ENCODE measurements at regions not wholly inside any gene's neighbourhood (a gene's known extent, or its start where the extent isn't known, plus 50 kb on each side); places are given as distances from the start of the nearest gene placed in this dataset.
"Not testable (repeated sequence)": the region's sequence is repeated elsewhere in the genome, so short reads cannot be mapped to it uniquely, and the experiment has no call there.

- CTCF ChIA-PET = not testable (repeated sequence)
Measured at GRCh38 chrX:63519368-63519767, 168.2 kb upstream of the SPIN4 start.

DNA sequence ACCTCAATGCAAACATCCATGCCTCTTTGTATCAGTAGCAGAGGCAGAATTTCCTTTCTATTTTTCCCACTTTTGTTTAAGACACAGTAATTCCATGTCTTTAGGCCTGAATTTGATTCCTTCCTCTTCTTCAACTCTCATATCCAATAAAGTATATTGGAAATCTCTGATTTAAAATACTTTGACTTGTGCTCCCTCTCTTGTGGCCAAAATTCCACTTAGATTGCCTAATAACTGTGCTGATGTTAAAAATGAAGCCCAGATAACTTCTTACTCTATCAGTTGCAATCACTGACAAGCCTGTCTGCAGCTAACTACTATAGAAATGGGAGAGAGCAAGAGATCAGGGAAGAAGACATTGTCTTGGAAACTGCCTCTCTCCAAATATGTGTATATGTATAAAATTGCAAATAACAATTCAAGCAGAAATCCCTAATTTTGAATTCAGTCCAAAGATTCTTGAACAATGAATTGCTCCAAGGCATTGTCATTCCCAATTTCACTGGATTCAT is 163.5 kb upstream of the SPIN4 start:
- ChIA-PET CTCF (no interaction called here), POLR2A (no interaction called here)
- H3K4me3 ChIP-seq (ENCODE audit: low read length) = no peak overlapping the region
- no peaks in the 10 kb centered on the region for H3K36me3 ChIP-seq (ENCODE audit: control insufficient read depth in 2 of 3, insufficient read depth in 3 of 3, low read length in 3 of 3)
- intact Hi-C loops (cut with micrococcal nuclease) = no loop called here
- H3K9me3 Mint-ChIP-seq = peaks cover 0 to 3% (median 0%) of the 10 kb centered on the region in 11 donors
- ATAC-seq (no peak), DNase-seq (no peak)
- H3K27ac Mint-ChIP-seq = no peak overlapping the region
- no peak overlapping the region for H3K27ac ChIP-seq (ENCODE audit: low read depth, low read length)
- H3K4me1 Mint-ChIP-seq = peaks cover 0 to 27% (median 5%) of the 10 kb centered on the region in 7 donors
- peaks cover 0 to 5% (median 0%) of the 10 kb centered on the region in 5 donors for H3K36me3 Mint-ChIP-seq
- no peaks in the 10 kb centered on the region for H3K27me3 ChIP-seq (ENCODE audit: control insufficient read depth in 2 of 2, insufficient read depth in 2 of 2, low read length in 2 of 2)
- no peak overlapping the region for H3K4me3 Mint-ChIP-seq
- H3K27me3 Mint-ChIP-seq = no peaks in the 10 kb centered on the region
- no peaks in the 10 kb centered on the region for H3K9me3 ChIP-seq (ENCODE audit: control insufficient read depth in 2 of 3, low read length in 3 of 3)
- no peaks in the 10 kb centered on the region for H3K4me1 ChIP-seq (ENCODE audit: control insufficient read depth in 2 of 2, insufficient read depth in 2 of 2, low read length in 2 of 2)

More at GRCh38 chrX:63519368-63519767, 168.2 kb upstream of the SPIN4 start:
- H3K36me3 Mint-ChIP-seq = peaks cover 0 to 10% (median 4%) of the 10 kb centered on the region in 5 donors
- H3K4me1 ChIP-seq (ENCODE audit: control insufficient read depth in 2 of 2, insufficient read depth in 2 of 2, low read length in 2 of 2); H3K4me3 ChIP-seq (ENCODE audit: low read length); H3K27me3 ChIP-seq (ENCODE audit: control insufficient read depth in 2 of 2, insufficient read depth in 2 of 2, low read length in 2 of 2); H3K9me3 Mint-ChIP-seq; H3K27ac Mint-ChIP-seq; intact Hi-C loops (cut with micrococcal nuclease); H3K4me3 Mint-ChIP-seq; H3K36me3 ChIP-seq (ENCODE audit: control insufficient read depth in 2 of 3, insufficient read depth in 3 of 3, low read length in 3 of 3); H3K27me3 Mint-ChIP-seq; ATAC-seq; H3K9me3 ChIP-seq (ENCODE audit: control insufficient read depth in 2 of 3, low read length in 3 of 3); H3K27ac ChIP-seq (ENCODE audit: low read depth, low read length); POLR2A ChIA-PET: not testable (repeated sequence)
- peak in 1 of 9 donors; percentile 0 for DNase-seq
- peaks cover 0 to 12% (median 5%) of the 10 kb centered on the region in 7 donors for H3K4me1 Mint-ChIP-seq

DNA sequence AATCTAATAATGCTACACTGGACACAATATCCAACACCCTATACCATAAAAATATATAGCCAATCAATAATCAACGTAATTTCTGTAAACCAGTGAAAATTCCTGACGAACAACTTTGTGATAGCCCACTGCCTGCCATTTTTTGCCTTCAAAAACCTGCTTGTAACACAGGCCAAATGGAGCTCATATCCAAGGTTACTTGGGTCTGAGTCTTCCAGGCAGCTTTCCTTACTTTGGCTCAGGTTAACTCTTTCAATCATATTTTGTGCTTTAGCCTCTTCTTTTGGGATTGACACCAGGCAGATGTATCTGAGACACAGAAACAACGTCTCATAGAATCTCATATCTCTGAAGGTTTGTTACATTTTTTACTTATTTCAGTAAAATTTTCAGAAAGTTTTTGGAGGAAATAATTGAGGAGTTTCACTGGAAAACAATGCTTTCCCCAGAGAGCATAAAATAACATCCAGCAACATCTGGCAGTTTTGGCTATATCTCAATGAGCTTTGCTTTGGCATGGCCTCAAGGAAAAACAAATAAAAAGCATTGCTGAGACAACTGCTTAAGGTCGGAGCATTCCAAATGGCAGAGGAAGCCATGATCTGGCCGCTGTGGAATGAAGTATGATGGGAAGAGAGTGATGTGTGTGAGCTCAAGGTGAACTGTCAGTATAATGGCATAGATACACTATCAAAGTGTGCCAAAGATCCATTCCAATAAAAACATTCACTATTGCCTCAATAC is 162.9 kb upstream of the SPIN4 start:
- Histone ChIP-seq H3K36me3 (ENCODE audit: control insufficient read depth in 2 of 3, insufficient read depth in 3 of 3, low read length in 3 of 3) (no peaks in the 10 kb centered on the region), H3K9me3 (ENCODE audit: control insufficient read depth in 2 of 3, low read length in 3 of 3) (no peaks in the 10 kb centered on the region), H3K4me3 (ENCODE audit: low read length) (no peak overlapping the region), H3K4me1 (ENCODE audit: control insufficient read depth in 2 of 2, insufficient read depth in 2 of 2, low read length in 2 of 2) (no peaks in the 10 kb centered on the region), H3K27ac (ENCODE audit: low read depth, low read length) (no peak overlapping the region), H3K27me3 (ENCODE audit: control insufficient read depth in 2 of 2, insufficient read depth in 2 of 2, low read length in 2 of 2) (no peaks in the 10 kb centered on the region)
- Mint-ChIP-seq H3K27ac (no peak overlapping the region), H3K27me3 (no peaks in the 10 kb centered on the region), H3K36me3 (peaks cover 0 to 5% (median 0%) of the 10 kb centered on the region in 5 donors), H3K4me3 (no peak overlapping the region), H3K9me3 (peaks cover 0 to 3% (median 0%) of the 10 kb centered on the region in 11 donors), H3K4me1 (peaks cover 0 to 32% (median 8%) of the 10 kb centered on the region in 7 donors)
- intact Hi-C loops (cut with micrococcal nuclease) = no loop called here
- POLR2A ChIA-PET = no interaction called here
- DNase-seq = no peak
- CTCF ChIA-PET = no interaction called here
- ATAC-seq = no peak

GRCh38 chrX:63511361-63511760 is 160.2 kb upstream of the SPIN4 start:
- no peaks in the 10 kb centered on the region for H3K9me3 ChIP-seq (ENCODE audit: control insufficient read depth in 2 of 3, low read length in 3 of 3)
- no peak overlapping the region for H3K27ac Mint-ChIP-seq
- DNase-seq = no peak
- H3K27ac ChIP-seq (ENCODE audit: low read depth, low read length) = no peak overlapping the region
- no peak overlapping the region for H3K4me3 ChIP-seq (ENCODE audit: low read length)
- H3K36me3 Mint-ChIP-seq = peaks cover 0 to 5% (median 0%) of the 10 kb centered on the region in 5 donors
- H3K9me3 Mint-ChIP-seq = no peaks in the 10 kb centered on the region
- H3K27me3 ChIP-seq (ENCODE audit: control insufficient read depth in 2 of 2, insufficient read depth in 2 of 2, low read length in 2 of 2) = no peaks in the 10 kb centered on the region
- intact Hi-C loops (cut with micrococcal nuclease) = no loop called here
- H3K36me3 ChIP-seq (ENCODE audit: control insufficient read depth in 2 of 3, insufficient read depth in 3 of 3, low read length in 3 of 3) = no peaks in the 10 kb centered on the region
- ATAC-seq = no peak
- no peaks in the 10 kb centered on the region for H3K4me1 ChIP-seq (ENCODE audit: control insufficient read depth in 2 of 2, insufficient read depth in 2 of 2, low read length in 2 of 2)
- H3K4me1 Mint-ChIP-seq = peaks cover 0 to 36% (median 13%) of the 10 kb centered on the region in 7 donors
- POLR2A ChIA-PET = no interaction called here
- H3K27me3 Mint-ChIP-seq = no peaks in the 10 kb centered on the region
- H3K4me3 Mint-ChIP-seq = no peak overlapping the region
- CTCF ChIA-PET = no interaction called here

DNA sequence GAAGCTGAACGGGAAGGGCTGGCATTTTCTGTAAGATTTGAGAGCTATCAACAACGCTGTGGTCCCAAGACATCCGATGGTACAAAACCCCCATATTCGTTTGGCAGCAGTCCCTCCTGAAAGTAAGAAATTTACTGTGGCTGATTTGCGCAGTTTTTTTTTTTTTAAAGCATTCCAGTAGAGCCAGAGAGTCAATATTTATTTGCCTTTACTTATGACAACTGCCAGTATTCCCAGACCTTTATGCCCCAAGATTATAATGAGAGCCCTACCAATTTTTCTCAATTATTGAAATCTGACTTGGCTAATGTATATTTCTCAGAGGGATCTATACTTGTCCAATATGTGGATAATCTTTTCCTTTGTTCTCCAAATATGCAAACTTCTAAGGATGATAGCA is 157.5 kb upstream of the SPIN4 start:
- ATAC-seq = no peak
- POLR2A ChIA-PET = no interaction called here
- H3K27me3 ChIP-seq (ENCODE audit: control insufficient read depth in 2 of 2, insufficient read depth in 2 of 2, low read length in 2 of 2) = no peaks in the 10 kb centered on the region
- no peaks in the 10 kb centered on the region for H3K36me3 ChIP-seq (ENCODE audit: control insufficient read depth in 2 of 3, insufficient read depth in 3 of 3, low read length in 3 of 3)
- no peaks in the 10 kb centered on the region for H3K4me1 ChIP-seq (ENCODE audit: control insufficient read depth in 2 of 2, insufficient read depth in 2 of 2, low read length in 2 of 2)
- intact Hi-C loops (cut with micrococcal nuclease) = no loop called here
- no peaks in the 10 kb centered on the region for H3K27me3 Mint-ChIP-seq
- DNase-seq = no peak
- H3K4me3 ChIP-seq (ENCODE audit: low read length) = no peak overlapping the region
- H3K4me3 Mint-ChIP-seq = no peak overlapping the region
- H3K27ac Mint-ChIP-seq = no peak overlapping the region
- H3K4me1 Mint-ChIP-seq = peaks cover 3 to 37% (median 13%) of the 10 kb centered on the region in 7 donors
- no peaks in the 10 kb centered on the region for H3K9me3 ChIP-seq (ENCODE audit: control insufficient read depth in 2 of 3, low read length in 3 of 3)
- peaks cover 0 to 2% (median 0%) of the 10 kb centered on the region in 5 donors for H3K36me3 Mint-ChIP-seq
- no peaks in the 10 kb centered on the region for H3K9me3 Mint-ChIP-seq
- H3K27ac ChIP-seq (ENCODE audit: low read depth, low read length) = no peak overlapping the region
- CTCF ChIA-PET = no interaction called here

DNA sequence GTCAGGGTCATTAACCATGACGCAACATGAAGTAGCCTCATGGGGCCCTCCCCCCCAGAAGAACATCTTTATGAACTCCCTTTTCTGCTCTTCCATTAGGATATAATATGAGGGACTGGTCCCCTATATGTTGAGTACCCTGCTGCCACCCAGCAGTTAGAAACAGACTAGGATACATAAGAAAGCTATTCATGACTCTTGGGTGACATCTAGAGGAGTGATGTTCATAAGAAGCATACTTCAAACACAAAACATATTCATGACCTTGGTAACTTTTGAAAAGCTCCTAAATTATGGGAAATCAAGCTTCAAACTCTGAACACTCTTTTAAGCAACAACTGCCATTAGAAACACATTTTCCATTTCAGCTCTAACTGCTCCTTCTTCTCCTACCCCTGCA is 155.2 kb upstream of the SPIN4 start:
- peak in 2 of 9 donors; percentile 4 to 12 for DNase-seq
- Mint-ChIP-seq H3K36me3 (peaks cover 0 to 8% (median 0%) of the 10 kb centered on the region in 5 donors), H3K27me3 (no peaks in the 10 kb centered on the region), H3K4me3 (no peak overlapping the region), H3K27ac (peak overlapping the region in 2 of 9 donors; percentile 12 to 74), H3K4me1 (peaks cover 3 to 38% (median 11%) of the 10 kb centered on the region in 7 donors), H3K9me3 (no peaks in the 10 kb centered on the region)
- intact Hi-C loops (cut with micrococcal nuclease) = no loop called here
- H3K36me3 ChIP-seq (ENCODE audit: control insufficient read depth in 2 of 3, insufficient read depth in 3 of 3, low read length in 3 of 3) = no peaks in the 10 kb centered on the region
- no peaks in the 10 kb centered on the region for H3K9me3 ChIP-seq (ENCODE audit: control insufficient read depth in 2 of 3, low read length in 3 of 3)
- ChIA-PET POLR2A (no interaction called here), CTCF (no interaction called here)
- no peak overlapping the region for H3K4me3 ChIP-seq (ENCODE audit: low read length)
- no peak overlapping the region for H3K27ac ChIP-seq (ENCODE audit: low read depth, low read length)
- ATAC-seq = no peak
- no peaks in the 10 kb centered on the region for H3K27me3 ChIP-seq (ENCODE audit: control insufficient read depth in 2 of 2, insufficient read depth in 2 of 2, low read length in 2 of 2)
- no peaks in the 10 kb centered on the region for H3K4me1 ChIP-seq (ENCODE audit: control insufficient read depth in 2 of 2, insufficient read depth in 2 of 2, low read length in 2 of 2)

- no peaks in the 10 kb centered on the region for H3K4me1 ChIP-seq (ENCODE audit: control insufficient read depth in 2 of 2, insufficient read depth in 2 of 2, low read length in 2 of 2)
- no peaks in the 10 kb centered on the region for H3K36me3 ChIP-seq (ENCODE audit: control insufficient read depth in 2 of 3, insufficient read depth in 3 of 3, low read length in 3 of 3)
- no peak overlapping the region for H3K27ac ChIP-seq (ENCODE audit: low read depth, low read length)
- no peak overlapping the region for H3K4me3 ChIP-seq (ENCODE audit: low read length)
- ChIA-PET POLR2A (no interaction called here), CTCF (no interaction called here)
- ATAC-seq = no peak
- peak overlapping the region in 3 of 9 donors; percentile 29 to 36 (median 33) for H3K27ac Mint-ChIP-seq
- H3K9me3 Mint-ChIP-seq = peaks cover 0 to 16% (median 0%) of the 10 kb centered on the region in 11 donors
- peaks cover 0 to 18% (median 8%) of the 10 kb centered on the region in 5 donors for H3K36me3 Mint-ChIP-seq
- no peaks in the 10 kb centered on the region for H3K27me3 Mint-ChIP-seq
- no peak for DNase-seq
- no peaks in the 10 kb centered on the region for H3K27me3 ChIP-seq (ENCODE audit: control insufficient read depth in 2 of 2, insufficient read depth in 2 of 2, low read length in 2 of 2)
- intact Hi-C loops (cut with micrococcal nuclease) = no loop called here
- H3K4me1 Mint-ChIP-seq = peaks cover 0 to 28% (median 5%) of the 10 kb centered on the region in 7 donors
- H3K4me3 Mint-ChIP-seq = no peak overlapping the region
- H3K9me3 ChIP-seq (ENCODE audit: control insufficient read depth in 2 of 3, low read length in 3 of 3) = no peaks in the 10 kb centered on the region
Measured at GRCh38 chrX:63503541-63503940, 152.4 kb upstream of the SPIN4 start.
